IPS-11a (cell line): ENCODE measurements at regions not wholly inside any gene's neighbourhood (a gene's known extent, or its start where the extent isn't known, plus 50 kb on each side); places are given as distances from the start of the nearest gene placed in this dataset.
"Not testable (repeated sequence)": the region's sequence is repeated elsewhere in the genome, so short reads cannot be mapped to it uniquely, and the experiment has no call there.

Experiments used
- H3K4me3 ChIP-seq: one replicate; pipeline ENCODE4 v1.5.1; 2013; ENCODE audit warnings: low read depth, low read length, control low read depth

GRCh38 chr1:38758820-38759219 lies 100.8 kb downstream of the RRAGC start:
- no peak overlapping the region for H3K4me3 ChIP-seq

- H3K4me3 ChIP-seq: no peak overlapping the region
These were observed 112.5 kb downstream of the RRAGC start for GRCh38 chr1:38746941-38747600.

GRCh38 chr1:38746402-38746935 lies 113.1 kb downstream of the RRAGC start:
- no peak overlapping the region for H3K4me3 ChIP-seq

GRCh38 chr1:38745476-38746401 lies 113.8 kb downstream of the RRAGC start:
- no peak overlapping the region for H3K4me3 ChIP-seq

GRCh38 chr1:38744452-38745350 lies 114.9 kb downstream of the RRAGC start:
- no peak overlapping the region for H3K4me3 ChIP-seq

- H3K4me3 ChIP-seq: no peak overlapping the region
These were observed 116.4 kb downstream of the RRAGC start for GRCh38 chr1:38743184-38743583.

- H3K4me3 ChIP-seq: no peak overlapping the region
These were observed 118.2 kb downstream of the RRAGC start for GRCh38 chr1:38741341-38741740.

GRCh38 chr1:38740487-38740886 lies 119.1 kb downstream of the RRAGC start:
- H3K4me3 ChIP-seq: no peak overlapping the region

- H3K4me3 ChIP-seq: no peak overlapping the region
These were observed 121.4 kb downstream of the RRAGC start for GRCh38 chr1:38738207-38738606.

GRCh38 chr1:38736399-38736798 lies 123.2 kb downstream of the RRAGC start:
- no peak overlapping the region for H3K4me3 ChIP-seq

GRCh38 chr1:38735651-38736161 lies 123.9 kb downstream of the RRAGC start:
- H3K4me3 ChIP-seq: no peak overlapping the region

GRCh38 chr1:38733761-38734160 lies 125.8 kb downstream of the RRAGC start:
- no peak overlapping the region for H3K4me3 ChIP-seq

- no peak overlapping the region for H3K4me3 ChIP-seq
These were observed 128.8 kb downstream of the RRAGC start for GRCh38 chr1:38730511-38731397.

- no peak overlapping the region for H3K4me3 ChIP-seq
These were observed 131.0 kb downstream of the RRAGC start for GRCh38 chr1:38728585-38728908.

GRCh38 chr1:38727684-38728584 lies 131.6 kb downstream of the RRAGC start:
- H3K4me3 ChIP-seq: no peak overlapping the region

- not testable (repeated sequence) for H3K4me3 ChIP-seq
These were observed 134.1 kb downstream of the RRAGC start for GRCh38 chr1:38725321-38725961.

GRCh38 chr1:38724160-38725131 lies 135.1 kb downstream of the RRAGC start:
- no peak overlapping the region for H3K4me3 ChIP-seq
